ENCODE measurements at regions not wholly inside any gene's neighbourhood (a gene's known extent, or its start where the extent isn't known, plus 50 kb on each side); places are given as distances from the start of the nearest gene placed in this dataset.

DNA sequence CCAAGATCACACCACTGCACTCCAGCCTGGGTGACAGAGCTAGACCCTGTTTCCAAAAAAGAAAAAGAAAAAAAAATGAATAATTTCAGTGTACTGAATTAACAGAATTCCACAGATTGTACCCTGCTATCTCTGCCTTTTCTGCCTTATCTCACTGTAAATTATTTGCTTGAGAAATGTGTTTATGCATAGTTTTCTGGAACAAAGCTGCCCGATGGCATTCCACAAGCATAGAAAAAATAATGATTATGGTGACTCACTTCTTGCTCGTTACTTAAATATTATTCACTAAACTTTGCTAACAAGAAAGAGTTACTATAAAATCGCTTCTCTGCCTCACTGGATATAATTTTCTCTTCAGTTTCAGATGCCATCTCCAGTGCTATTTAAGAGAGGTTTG is 88.7 kb upstream of the FAM169A start:
- DNase-seq (ENCODE audit: low spot score) = no peak

DNA sequence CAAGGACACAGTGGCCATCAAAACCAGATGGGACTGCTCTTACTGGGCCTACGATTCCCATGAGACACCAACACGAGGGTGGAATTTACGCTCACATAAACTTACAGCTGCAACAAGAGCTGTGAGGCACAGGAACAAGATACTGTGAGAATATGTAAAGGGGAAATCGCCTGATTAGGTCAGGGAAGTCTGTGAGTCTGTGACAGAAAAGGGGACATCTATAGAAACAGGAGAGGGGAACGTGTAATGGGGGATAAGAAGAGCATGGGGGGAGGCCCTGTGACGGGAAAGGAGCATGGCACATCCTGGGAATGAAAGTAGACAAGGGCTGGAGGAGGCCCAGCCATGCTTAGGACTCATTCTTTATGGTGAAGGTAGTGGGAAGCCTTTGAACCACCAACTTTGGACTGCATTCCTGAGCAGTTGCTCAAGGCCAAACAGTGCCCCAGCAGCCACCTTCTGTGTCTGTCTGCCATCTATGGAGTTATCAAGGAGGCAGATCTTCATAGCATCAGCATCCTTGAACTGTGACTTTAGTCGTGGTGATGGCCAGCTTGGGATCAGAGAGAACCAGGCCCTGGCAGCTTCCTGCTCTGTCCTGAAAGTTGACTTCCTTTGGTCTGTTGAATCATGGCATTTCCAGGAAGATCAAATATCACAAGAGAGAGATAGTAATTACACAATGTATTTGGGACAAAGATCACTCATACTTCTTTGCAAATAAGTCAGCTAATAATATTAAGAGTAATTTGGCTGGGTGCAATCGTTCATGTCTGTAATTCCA is 87.9 kb upstream of the FAM169A start:
- no peak for DNase-seq (ENCODE audit: low spot score)

DNA sequence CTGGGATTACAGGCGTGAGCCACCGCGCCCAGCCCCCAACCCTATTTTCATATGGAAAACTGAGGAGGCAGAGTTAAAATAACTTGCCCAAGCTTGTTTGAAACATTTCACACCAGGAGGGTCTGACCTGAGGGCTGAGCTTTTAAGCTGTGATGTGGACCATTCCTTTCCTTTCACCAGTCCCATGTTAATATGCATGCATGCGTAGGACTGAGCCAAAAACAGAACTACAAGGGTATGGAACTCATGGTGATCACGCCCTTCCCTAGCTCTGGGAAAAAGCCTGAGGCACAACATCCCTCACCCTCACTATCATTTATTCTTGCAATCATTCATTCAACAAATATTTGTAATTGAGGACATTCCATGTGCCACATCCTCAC is 87.4 kb upstream of the FAM169A start:
- DNase-seq (ENCODE audit: low spot score) = no peak

DNA sequence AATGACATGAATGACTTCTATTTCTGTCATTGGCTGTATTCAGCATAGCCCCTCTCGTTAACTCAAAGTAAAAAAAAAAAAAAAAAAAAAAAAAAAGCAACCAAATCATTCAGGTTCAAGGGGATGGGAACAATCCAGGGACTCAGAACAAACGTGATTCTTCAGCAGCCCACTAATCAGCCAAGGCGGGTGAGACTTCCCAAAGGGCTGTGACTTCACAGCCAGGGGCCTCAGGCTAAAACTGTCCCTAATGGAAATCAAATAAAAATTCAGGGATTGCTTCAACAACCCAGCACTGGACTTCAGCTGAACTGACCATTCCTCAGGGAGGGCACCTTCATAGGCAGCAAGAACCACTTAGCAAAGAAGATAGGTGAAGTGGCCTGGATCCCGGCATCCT is 86.2 kb upstream of the FAM169A start:
- no peak for DNase-seq (ENCODE audit: low spot score)

DNA sequence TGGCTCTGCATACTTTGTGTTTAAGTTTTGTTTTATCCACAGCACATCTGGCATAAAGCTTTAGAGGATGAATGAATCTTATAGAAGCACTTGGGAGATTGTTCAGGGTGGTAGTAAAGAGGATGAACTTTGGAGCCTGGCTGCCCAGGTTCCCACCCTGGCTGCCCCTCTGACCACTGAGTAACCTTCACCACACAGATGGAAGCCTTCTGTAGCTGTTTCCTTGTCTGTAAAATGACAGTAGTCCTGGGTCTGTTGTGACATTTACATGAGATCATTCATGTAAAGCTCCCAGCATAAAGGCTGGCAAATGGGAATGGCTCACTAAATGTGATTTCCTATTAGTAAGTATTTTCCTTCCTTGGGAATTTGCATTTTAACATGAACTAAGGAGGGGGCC is 85.7 kb upstream of the FAM169A start:
- no peak for DNase-seq (ENCODE audit: low spot score)

DNA sequence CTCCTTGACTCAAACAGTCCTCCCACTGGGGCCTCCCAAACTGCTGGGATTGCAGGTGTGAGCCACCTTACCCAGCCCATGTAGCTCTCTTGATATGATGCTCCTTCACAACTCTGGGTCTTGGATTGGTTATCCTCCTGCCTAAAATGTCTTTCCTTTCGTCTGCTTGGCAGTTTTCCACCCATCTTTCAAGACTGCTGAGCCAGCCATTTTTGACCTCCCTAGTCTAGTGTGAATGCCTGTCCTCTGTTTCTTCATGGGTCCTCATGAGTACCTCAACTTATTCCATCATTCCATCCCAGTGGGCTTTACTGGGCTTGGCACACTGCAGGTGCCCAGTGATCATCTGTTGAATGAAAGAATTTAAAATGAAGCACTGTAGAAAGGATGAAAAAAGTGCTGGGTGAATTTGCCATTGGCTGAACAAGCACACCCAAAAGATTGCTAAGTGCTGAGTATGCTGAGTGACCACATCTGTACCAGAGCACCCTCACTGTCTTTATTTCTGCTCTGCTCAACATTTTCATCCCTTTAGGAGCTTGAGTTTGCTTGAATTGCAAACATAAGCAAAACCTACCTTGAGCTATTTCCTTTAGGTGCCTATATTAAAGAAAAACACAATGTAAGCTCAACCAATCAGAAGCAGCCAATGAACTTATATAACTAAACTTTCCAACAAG is 84.8 kb upstream of the FAM169A start:
- no peak for DNase-seq (ENCODE audit: low spot score)

DNA sequence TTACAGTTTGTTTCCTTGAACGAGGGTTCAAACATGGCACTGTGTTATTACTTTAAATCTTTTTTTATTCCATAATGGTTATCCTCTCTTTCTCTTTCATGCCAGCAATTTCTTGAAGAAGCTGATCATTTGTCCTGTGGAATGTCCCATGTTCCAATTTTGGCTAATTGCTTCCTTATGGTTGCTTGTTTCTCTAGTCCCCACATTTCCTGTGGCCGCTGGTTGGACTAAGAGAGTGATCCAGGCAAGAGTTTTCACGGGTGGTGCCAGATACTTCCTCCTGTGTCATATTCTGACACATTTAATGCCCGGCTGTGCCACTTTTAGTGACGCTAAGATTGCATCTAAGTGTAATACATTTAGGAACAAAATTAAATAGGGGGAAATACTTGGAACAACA is 83.8 kb upstream of the FAM169A start:
- no peak for DNase-seq (ENCODE audit: low spot score)

DNA sequence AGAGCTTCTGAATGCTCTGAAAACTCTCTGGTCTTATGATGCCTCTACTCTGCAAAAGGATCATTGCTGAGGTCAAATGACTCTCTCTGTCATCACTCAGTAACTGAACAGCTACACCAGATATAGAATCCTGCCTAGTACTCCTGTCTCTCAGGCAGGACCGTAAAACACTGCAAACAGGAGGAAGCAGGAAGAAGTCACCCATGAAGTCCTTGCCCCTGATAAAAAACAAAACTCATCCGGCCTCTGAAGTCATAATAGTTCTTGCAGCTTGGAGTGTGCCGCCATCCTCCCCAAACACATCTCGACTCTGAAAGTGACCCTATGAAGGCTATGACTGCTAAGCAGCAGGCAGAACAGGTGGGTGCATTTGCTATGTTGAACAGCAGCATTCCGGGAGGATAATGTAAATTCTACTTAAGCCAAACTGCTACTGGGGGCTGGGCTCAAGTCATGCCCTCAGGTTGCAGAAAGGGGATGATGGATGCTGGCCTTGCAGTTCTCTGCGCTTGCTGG is 81.9 kb upstream of the FAM169A start:
- no peak for DNase-seq (ENCODE audit: low spot score)

DNA sequence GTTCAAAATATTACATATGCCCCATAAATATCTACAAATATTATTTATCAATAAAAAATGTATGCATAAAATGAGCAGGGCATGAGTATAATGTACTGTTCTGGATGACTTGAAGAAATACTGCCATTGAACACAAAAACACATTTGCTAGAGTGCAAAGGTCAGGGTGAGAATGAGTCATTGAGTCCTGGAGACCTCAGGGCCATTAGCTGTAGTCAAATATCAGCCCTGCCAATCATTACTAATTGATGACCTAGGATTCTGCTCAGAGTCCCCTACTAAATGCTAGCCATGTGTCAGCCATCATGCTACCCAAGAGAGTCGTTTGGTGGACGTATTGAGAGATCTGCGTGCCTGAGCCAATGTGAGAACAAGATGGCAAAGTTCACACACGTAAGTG is 80.3 kb upstream of the FAM169A start:
- no peak for DNase-seq (ENCODE audit: low spot score)

DNA sequence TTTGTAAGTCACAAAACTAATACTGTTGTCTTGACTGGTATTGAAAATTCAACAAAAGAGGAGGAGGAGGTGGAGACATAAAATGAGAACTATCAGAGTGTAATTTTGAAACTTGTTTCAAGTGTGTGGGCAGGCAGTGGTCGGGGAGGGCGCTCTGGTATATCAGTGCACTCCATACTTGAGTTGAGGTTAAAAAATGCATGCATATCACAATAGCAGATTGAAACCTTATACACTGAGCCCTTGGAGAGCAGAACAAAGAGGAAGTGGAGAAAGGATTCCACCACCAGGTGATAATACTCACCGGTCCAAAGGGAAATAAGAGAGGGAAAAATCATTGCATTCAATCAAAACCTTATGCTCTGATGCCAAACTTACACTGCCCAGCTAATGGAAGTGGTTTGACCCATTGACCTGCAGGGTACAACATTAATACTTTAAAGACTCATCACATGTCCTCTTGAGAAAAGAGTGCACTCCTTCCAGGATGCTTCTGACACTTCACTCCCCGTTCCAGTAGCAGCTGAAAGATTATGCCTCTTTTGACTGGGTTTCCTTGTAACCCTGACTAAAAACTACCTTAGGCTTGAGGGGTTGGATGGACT is 79.5 kb upstream of the FAM169A start:
- DNase-seq (ENCODE audit: low spot score) = no peak

DNA sequence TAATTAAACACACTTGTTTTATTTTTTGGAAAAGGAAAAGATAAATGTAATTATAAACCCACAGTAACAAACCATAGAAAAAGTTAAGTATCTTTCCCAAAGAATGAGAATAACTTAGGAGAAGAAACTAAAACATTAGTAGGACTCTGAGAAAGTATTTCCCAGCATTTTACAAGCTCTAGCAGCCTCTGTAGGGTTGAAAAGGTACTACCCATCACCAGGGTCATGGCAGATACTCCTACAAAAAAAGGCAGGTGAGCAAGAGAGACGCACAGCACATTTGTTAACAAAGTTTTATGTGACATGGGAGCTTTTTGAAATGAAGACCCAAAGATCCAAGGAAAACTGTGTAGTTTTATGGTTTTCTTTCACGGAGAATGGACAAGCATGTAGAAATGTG is 77.7 kb upstream of the FAM169A start:
- DNase-seq (ENCODE audit: low spot score) = no peak

DNA sequence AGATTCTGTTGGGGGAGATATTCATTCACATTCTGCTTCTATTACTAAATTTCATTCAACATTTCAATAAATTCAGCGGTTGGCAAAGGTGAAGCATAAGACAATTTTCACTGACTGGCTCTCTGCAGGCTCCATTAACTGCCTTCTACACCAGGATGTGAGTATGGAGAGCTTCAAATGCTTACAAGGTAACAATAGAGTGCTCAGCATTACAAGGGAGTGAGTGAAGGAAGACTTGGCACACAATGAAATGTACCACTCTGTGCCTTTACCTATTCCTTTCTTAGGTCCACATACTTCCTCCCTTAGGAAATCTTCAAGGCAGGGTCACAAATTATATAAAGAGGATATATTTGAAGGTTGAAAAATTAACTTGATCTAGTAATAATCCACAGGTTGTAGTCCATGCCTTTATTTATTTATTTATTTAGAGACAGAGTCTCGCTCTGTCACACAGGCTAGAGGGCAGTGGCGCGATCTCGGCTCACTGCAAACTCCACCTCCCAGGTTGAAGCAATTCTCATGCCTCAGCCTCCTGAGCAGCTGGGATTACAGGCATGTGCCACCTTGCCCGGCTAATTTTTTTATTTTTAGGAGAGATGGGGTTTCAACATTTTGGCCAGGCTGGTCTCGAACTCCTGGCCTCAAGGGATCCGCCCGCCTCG is 76.6 kb upstream of the FAM169A start:
- DNase-seq (ENCODE audit: low spot score) = no peak

DNA sequence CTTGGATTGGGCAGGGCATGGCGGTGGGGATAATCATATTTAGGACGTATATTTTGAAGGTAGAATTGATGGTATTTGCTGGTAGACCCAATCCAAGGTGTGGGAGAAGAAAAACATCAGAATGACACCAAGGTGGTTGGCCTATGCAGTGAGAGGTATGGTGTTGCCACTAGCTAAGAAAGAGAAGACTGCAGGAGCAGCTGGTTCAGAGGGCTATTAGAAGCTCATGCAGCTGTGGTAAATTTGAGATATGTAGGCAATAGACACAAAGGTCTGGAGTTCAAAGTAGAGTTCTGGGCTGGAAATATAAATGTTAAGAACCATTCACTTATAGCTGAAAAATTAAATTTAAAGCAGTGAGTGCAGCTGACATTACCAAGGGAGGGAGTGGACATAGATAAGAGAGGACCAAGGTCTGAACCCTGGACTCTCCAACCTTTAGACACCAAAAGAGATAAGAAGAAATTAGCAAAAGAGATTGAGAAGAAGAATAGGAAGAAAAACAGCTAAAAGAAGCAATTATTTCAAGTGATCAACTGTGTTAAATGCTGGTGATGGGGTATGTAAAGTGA is 74.7 kb upstream of the FAM169A start:
- no peak for DNase-seq (ENCODE audit: low spot score)

DNA sequence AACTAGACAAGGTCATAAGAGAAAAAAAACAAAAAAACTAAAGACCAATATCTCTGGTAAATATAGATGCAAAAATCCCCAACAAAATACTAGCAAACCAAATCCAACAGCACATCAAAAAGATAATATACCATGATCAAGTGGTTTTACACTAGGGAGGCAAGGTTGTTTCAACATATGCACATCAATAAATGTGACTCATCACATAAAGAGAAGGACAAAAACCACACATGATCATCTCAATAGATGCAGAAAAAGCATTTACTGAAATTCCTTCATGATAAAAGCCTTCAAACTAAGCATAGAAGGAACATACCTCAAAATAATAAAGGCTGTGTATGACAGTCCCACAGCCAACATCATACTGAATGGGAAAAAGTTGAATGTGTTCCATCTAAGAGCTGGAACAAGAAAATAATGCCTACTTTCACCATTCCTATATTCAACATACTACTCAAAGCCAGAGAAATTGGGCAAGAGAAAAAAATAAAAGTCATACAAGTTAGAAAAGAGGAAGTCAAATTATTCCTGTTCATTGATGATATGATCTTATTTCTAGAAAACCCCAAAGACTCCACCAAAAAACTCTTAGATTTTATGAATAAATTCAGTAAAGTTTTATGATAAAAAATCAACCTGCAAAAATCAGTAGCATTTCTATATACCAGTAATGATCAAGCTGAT is 72.2 kb upstream of the FAM169A start:
- DNase-seq (ENCODE audit: low spot score) = no peak

DNA sequence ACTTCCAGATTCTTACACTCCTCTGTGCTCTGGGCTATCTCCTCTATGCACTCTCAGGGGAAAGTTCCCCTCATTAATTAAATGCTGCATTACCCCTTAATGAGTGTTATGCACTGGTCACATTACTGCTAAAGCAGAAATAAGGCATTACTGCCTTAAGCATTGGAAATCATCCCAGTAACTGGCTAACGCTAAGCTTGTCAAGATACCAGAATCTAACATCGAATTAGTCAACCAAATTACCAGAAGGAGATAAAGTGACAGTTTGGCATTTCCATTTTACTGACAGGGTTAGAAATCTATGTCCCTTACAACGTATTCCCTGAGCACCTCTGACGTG is 69.5 kb upstream of the FAM169A start:
- DNase-seq (ENCODE audit: low spot score) = no peak

DNA sequence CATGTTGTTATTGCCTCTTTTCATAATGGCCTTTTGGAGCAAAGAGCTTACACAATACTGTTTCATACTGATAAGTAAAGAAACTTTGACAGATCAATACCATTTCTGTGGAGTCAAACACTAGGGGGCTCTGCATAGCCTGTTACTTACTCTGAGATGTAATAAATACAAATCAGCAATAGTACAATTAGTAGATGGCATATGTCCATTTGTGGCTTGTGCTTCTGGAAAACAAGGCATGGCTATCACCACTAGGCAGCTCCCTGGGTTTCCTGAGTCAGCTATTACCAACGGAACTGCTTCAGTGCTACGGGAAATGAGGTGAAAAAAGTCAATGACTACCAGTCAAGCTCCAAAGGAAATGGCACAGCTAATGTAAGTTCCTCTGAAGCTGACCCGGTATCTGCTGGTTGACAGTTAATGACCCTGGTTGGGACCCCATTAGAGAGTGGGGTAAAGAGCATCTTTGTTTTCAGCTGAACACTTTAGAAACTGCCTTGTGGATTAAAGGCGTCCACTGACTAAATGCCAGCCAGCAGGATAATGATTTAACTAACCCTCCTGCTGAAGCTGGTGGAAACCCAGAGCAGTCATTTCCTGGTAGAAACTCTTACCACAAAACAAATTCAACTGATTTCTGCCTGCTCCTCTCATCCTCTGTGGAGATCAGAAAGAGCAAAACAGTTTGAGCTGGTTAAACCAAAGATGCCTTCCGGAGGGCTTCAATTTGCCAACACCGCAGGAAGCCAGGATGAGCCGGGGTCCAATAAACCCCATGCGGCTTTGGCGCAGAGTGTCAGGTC is 69.0 kb upstream of the FAM169A start:
- DNase-seq (ENCODE audit: low spot score) = peak; percentile 10

DNA sequence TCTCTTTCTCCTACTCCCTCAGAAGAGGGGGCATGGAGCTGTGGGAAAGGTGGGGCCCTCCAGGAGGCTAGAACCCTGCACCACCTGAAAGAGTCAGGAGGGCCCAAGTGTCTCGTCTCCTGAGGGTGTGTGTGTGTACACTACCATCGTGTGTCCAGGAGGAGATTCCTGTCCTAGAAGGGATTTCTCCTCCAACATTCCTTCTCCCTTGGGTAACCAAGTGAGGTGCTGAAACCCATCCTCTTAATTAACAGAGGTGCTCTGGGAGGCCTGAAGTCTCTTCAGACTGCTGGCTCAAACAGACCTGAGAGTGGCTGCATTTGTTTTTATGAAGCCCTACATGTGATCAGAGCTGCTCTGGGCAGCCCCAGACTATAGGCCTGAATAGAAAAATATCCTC is 61.1 kb upstream of the FAM169A start:
- no peak for DNase-seq (ENCODE audit: low spot score)

DNA sequence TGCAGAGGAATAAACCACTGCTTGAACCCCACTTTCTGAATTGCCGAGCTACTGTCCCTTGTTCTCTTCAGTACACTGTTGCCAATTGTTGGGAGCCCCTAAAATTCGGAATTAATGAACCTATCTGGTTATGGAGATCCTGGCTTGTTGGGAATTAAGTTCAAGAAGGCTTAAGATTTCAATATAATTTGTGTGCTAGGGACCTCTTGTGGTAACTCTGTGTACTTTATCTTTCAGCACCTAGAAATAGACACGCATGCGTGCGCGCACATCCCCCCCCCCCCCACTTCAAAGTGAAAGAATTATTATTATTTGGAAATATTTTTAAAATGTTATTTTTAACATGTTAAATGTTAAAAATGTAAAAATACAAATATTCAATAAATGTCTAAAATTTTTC is 53.3 kb upstream of the FAM169A start:
- peak; percentile 71 for DNase-seq (ENCODE audit: low spot score)

DNA sequence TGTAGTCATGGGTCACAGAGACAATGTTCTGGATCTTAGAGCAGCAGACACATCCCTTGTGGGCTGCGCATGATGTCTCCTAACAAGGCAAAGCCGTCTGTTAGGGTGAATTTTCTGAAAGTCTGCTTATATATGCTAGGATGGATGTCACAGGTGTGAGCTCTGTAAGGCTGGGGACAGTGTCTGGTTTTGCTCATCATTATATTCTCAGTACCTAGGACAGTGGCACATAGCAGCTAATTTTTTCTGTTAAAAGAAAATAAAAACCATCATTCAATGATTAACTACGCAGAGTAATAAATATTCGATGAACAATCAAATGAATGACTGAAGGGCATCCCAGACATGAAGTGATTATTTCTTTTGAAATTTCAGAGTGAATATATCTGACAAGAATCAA is 52.9 kb upstream of the FAM169A start:
- DNase-seq (ENCODE audit: low spot score) = no peak

DNA sequence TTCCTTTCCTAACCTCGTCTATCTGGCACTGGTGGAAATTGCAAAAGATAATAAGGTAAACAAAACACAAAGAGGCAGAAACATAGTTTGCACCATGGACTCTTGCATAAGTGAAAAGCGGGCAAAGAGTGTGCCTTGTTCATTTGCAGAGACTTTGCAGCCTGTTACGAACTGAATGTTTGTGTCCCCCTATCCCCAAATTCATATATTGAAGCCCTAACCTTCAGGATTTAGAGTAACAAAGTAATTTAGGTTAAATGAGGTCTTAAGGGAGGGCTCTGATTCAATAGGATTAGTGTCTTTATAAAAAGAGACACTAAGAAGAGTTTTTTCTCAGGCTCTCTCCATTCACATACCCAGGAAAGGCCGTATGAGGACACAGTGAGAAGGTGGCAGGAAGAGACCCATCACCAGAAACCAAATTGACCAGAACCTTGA is 52.1 kb upstream of the FAM169A start:
- no peak for DNase-seq (ENCODE audit: low spot score)

Data from Ammon's horn (tissue), 1 donor.